GM23248 (cell line): ENCODE measurements at regions not wholly inside any gene's neighbourhood (a gene's known extent, or its start where the extent isn't known, plus 50 kb on each side); places are given as distances from the start of the nearest gene placed in this dataset.
"Not testable (repeated sequence)": the region's sequence is repeated elsewhere in the genome, so short reads cannot be mapped to it uniquely, and the experiment has no call there.

Experiments used
- DNase-seq: peaks from one replicate; pipeline ENCODE4 v3.0.0-alpha.2; 2015
- H2AFZ ChIP-seq: fragments of 200-600 bp; sonication (generic); 2 replicates; pipeline ENCODE4 v1.6.1; 2016; ENCODE audit warnings: antibody characterized with exemption
- H3F3A ChIP-seq: fragments of 200-600 bp; sonication (generic); 2 replicates; pipeline ENCODE4 v1.6.1; 2016; ENCODE audit warnings: mild to moderate bottlenecking, antibody characterized with exemption, mixed run types; ENCODE audit not compliant: insufficient read depth
- H3K27ac ChIP-seq: fragments of 200-600 bp; sonication (generic); 2 replicates; pipeline ENCODE4 v1.5.1; 2016; ENCODE audit warnings: mild to moderate bottlenecking
- H3K27me3 ChIP-seq: fragments of 200-600 bp; sonication (generic); replicated peaks from 2 replicates; pipeline ENCODE4 v1.6.1; 2016; ENCODE audit warnings: mild to moderate bottlenecking; ENCODE audit not compliant: insufficient read depth
- H3K36me3 ChIP-seq: fragments of 200-600 bp; sonication (generic); 2 replicates; pipeline ENCODE4 v1.6.1; 2016; ENCODE audit warnings: low read depth, mild to moderate bottlenecking
- H3K4me1 ChIP-seq: fragments of 200-600 bp; sonication (generic); 2 replicates; pipeline ENCODE4 v1.6.1; 2016; ENCODE audit warnings: mild to moderate bottlenecking; ENCODE audit not compliant: insufficient read depth
- H3K4me2 ChIP-seq: fragments of 200-600 bp; sonication (generic); one replicate; pipeline ENCODE4 v1.6.1; 2016; ENCODE audit warnings: mild to moderate bottlenecking; ENCODE audit not compliant: unreplicated experiment
- H3K4me3 ChIP-seq: fragments of 200-600 bp; sonication (generic); 2 replicates; pipeline ENCODE4 v1.5.1; 2016; ENCODE audit warnings: mild to moderate bottlenecking
- H3K79me2 ChIP-seq: fragments of 200-600 bp; sonication (generic); 2 replicates; pipeline ENCODE4 v1.6.1; 2016; ENCODE audit warnings: mild to moderate bottlenecking; ENCODE audit not compliant: insufficient read depth
- H3K9ac ChIP-seq: fragments of 200-600 bp; sonication (generic); 2 replicates; pipeline ENCODE4 v1.6.1; 2016; ENCODE audit warnings: mild to moderate bottlenecking
- H3K9me2 ChIP-seq: fragments of 200-600 bp; sonication (generic); 2 replicates; pipeline ENCODE4 v1.6.1; 2016; ENCODE audit warnings: mixed run types, mild to moderate bottlenecking, moderate library complexity; ENCODE audit not compliant: insufficient read depth
- H3K9me3 ChIP-seq: fragments of 200-600 bp; sonication (generic); one replicate; pipeline ENCODE4 v1.6.1; 2017; ENCODE audit warnings: low read depth
- H4K20me1 ChIP-seq: fragments of 200-600 bp; sonication (generic); 2 replicates; pipeline ENCODE4 v1.6.0; 2016; ENCODE audit not compliant: insufficient read depth
- EZH2 ChIP-seq: fragments of 200-600 bp; sonication (generic); IDR thresholded peaks from 2 replicates; pipeline ENCODE4 v1.6.1; 2018; ENCODE audit warnings: antibody characterized with exemption, mild to moderate bottlenecking; ENCODE audit not compliant: insufficient read depth, poor library complexity, severe bottlenecking
- EZH2phosphoT487 ChIP-seq: fragments of 200-600 bp; sonication (generic); IDR thresholded peaks from 2 replicates; pipeline ENCODE4 v1.6.1; 2018; ENCODE audit warnings: antibody characterized with exemption, moderate library complexity, mild to moderate bottlenecking, low read depth; ENCODE audit not compliant: insufficient read depth
- WGBS, 2 experiments: methylation state at CpG; one replicate each; pipeline ENCODE4 v1.1.6; 2015 to 2017; ENCODE audit warnings: low lambda C conversion rate in 2 of 2, low coverage in 1 of 2; ENCODE audit errors: missing lambda C conversion rate in 2 of 2; 5-methylcytosine and 5-hydroxymethylcytosine counted together
- in situ Hi-C: fragments of 300-500 bp; cut with MboI; formaldehyde crosslinking; loops from 2 replicates; pipeline ENCODE4 v1.15.0; 2020

DNA sequence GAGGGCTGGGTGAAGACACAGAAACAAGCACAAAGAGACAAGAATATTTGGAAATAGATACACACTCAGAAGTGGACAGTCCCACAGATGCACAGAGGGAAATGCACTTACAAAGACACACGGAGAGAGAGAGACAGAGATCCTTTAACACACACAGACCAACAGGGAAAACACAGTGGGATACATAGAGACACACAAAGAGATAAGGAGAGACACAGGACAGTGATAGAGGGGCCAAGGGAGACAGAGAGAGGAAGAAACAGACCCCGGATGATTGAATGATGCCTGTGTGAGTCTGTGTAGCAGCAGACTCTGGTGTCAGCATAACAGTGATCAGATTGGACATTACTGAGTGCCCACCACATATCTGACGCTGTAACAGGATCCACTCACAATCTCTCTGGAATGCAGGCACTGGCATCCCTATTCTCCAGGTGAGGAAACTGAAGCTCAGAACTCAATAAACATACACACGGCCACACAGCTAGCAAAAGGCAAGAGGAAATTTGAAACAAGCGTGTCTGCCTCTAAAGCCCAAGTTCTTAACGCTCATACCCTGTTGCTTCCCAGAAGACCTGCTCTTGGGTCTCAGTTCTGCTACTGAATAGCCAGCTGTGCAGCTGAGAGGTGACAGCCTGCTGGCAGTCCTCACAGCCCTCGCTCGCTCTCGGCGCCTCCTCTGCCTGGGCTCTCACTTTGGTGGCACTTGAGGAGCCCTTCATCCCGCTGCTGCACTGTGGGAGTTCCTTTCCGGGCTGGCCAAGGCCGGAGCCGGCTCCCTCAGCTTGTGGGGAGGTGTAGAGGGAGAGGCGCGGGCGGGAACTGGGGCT is 186.3 kb upstream of the NLRP1 start:
- Histone ChIP-seq H3K9me3 (no peaks in the 10 kb centered on the region), H3K4me3 (no peak overlapping the region), H3K4me1 (no peaks in the 10 kb centered on the region), H3K27me3 (no peaks in the 10 kb centered on the region; the same call in 1 of the 2 replicates), H4K20me1 (no peaks in the 10 kb centered on the region), H3F3A (no peaks in the 10 kb centered on the region), H3K79me2 (no peaks in the 10 kb centered on the region), H2AFZ (no peak overlapping the region), H3K4me2 (no peak overlapping the region), H3K9ac (no peak overlapping the region), H3K9me2 (no peaks in the 10 kb centered on the region), H3K27ac (no peak overlapping the region), H3K36me3 (no peaks in the 10 kb centered on the region)
- no peak for DNase-seq
- in situ Hi-C loops: no loop called here
- TF ChIP-seq EZH2: no peak
- no peak for TF ChIP-seq EZH2phosphoT487
- 48 to 54% methylated on average over 17 of the region's 17 CpGs for WGBS, 2 experiments

DNA sequence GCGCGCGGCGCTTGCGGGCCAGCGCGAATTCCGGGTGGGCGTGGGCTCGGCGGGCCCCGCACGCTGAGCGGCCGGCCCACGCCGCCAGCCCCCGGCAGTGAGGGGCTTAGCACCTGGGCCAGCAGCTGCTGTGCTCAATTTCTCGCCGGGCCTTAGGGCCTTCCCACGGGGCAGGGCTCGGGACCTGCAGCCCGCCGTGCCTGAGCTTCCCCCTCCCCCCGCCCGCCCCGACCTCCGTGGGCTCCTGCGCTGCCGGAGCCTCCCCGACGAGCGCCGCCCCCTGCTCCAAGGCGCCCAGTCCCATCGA is 186.9 kb upstream of the NLRP1 start:
- 84 to 89% methylated on average over 8 to 36 of the region's 36 CpGs for WGBS, 2 experiments
- H2AFZ ChIP-seq, H3K79me2 ChIP-seq, H3K9me3 ChIP-seq, H3F3A ChIP-seq, H3K9me2 ChIP-seq, H4K20me1 ChIP-seq, H3K4me1 ChIP-seq, H3K4me3 ChIP-seq, H3K27ac ChIP-seq, DNase-seq, in situ Hi-C loops, H3K9ac ChIP-seq, H3K4me2 ChIP-seq, H3K36me3 ChIP-seq, H3K27me3 ChIP-seq: not testable (repeated sequence)

DNA sequence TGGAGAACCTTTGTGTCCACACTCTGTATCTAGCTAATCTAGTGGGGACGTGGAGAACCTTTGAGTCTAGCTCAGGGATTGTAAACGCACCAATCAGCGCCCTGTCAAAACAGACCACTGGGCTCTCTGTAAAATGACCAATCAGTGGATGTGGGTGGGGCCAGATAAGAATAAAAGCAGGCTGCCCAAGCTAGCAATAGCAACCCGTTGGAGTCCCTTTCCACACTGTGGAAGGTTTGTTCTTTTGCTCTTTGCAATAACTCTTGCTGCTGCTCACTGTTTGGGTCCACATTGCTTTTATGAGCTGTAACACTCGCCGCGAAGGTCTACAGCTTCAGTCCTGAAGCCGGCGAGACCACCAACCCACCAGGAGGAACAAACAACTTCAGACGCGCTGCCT is 187.7 kb upstream of the NLRP1 start:
- H3K27me3 ChIP-seq, H3K9me2 ChIP-seq, in situ Hi-C loops, H3K4me3 ChIP-seq, H4K20me1 ChIP-seq, H3F3A ChIP-seq, DNase-seq, H3K9ac ChIP-seq, H3K36me3 ChIP-seq, H3K9me3 ChIP-seq, H2AFZ ChIP-seq, H3K79me2 ChIP-seq, H3K4me2 ChIP-seq, H3K4me1 ChIP-seq, H3K27ac ChIP-seq: not testable (repeated sequence)
- 32 to 37% methylated on average over 11 of the region's 11 CpGs for WGBS, 2 experiments

DNA sequence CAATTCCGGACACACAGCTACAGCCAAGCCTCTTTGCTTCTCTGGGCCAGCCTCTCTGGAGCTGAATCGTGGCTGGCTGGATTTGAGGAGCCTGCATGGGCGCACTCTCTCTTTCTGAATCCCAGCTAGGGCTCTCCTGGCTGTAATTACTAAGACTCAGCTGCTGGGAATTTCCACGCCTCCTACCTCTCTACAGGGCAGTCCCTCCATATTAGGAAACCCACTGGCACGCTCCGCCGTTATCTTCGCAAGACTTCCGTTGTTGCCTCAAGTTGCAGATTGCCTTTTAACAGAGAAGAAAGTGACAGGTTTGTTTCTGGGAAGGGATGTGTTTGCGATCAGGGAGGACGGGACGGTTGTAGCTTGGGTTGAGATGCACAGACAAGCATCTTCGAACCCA is 188.4 kb upstream of the NLRP1 start:
- no peaks in the 10 kb centered on the region for H3K9me2 ChIP-seq
- no peak overlapping the region for H3K27ac ChIP-seq
- H3K4me1 ChIP-seq: no peaks in the 10 kb centered on the region
- 49% methylated on average over 13 of the region's 13 CpGs for WGBS, 2 experiments
- H3K9ac ChIP-seq: no peak overlapping the region
- TF ChIP-seq EZH2phosphoT487 (no peak), EZH2 (no peak)
- H3K36me3 ChIP-seq: no peaks in the 10 kb centered on the region
- no peak overlapping the region for H3K4me3 ChIP-seq
- no peaks in the 10 kb centered on the region for H3F3A ChIP-seq
- no peaks in the 10 kb centered on the region; the same call in 1 of the 2 replicates for H3K27me3 ChIP-seq
- DNase-seq: no peak
- in situ Hi-C loops: no loop called here
- H3K79me2 ChIP-seq: no peaks in the 10 kb centered on the region
- H4K20me1 ChIP-seq: no peaks in the 10 kb centered on the region
- no peak overlapping the region for H3K4me2 ChIP-seq
- H3K9me3 ChIP-seq: no peaks in the 10 kb centered on the region
- H2AFZ ChIP-seq: no peak overlapping the region

DNA sequence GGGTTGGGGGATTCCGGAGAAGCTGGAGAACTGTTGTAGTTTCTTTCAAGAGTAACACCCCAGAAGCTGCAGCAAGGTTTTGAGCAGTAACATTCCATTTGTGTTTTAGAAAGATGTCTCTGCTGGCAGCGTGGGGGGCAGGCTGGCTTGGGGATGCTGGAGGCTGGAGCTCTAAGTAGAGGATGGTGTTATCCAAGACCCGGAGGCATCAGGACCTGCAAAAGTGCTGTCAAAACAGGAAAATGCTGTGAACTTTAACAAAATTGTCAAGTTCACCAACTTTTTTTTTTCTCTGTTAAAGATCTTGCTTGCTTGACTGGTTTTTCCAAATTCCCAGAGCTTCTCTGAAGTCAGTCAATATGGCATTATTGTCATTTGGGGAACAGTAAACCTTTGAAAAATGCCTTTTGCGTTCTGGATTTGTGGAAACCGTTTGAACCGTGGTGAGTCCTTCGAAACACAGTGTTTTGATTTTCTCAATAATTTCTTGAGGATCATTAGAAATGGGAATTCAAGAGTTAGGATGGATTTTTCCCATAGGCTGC is 189.6 kb upstream of the NLRP1 start:
- H3K36me3 ChIP-seq: no peaks in the 10 kb centered on the region
- DNase-seq: no peak
- H3K9ac ChIP-seq: no peak overlapping the region
- no peak overlapping the region for H3K4me2 ChIP-seq
- H3K27me3 ChIP-seq: no peaks in the 10 kb centered on the region; the same call in 1 of the 2 replicates
- no peaks in the 10 kb centered on the region for H3K9me2 ChIP-seq
- no peak overlapping the region for H2AFZ ChIP-seq
- H3F3A ChIP-seq: no peaks in the 10 kb centered on the region
- TF ChIP-seq EZH2 (no peak), EZH2phosphoT487 (no peak)
- in situ Hi-C loops: no loop called here
- H3K27ac ChIP-seq: no peak overlapping the region
- H3K9me3 ChIP-seq: no peaks in the 10 kb centered on the region
- no peak overlapping the region for H3K4me3 ChIP-seq
- H3K79me2 ChIP-seq: no peaks in the 10 kb centered on the region
- H3K4me1 ChIP-seq: no peaks in the 10 kb centered on the region
- no peaks in the 10 kb centered on the region for H4K20me1 ChIP-seq
- WGBS, 2 experiments: 28 to 36% methylated on average over 7 of the region's 7 CpGs
